ENCODE measurements at regions not wholly inside any gene's neighbourhood (a gene's known extent, or its start where the extent isn't known, plus 50 kb on each side); places are given as distances from the start of the nearest gene placed in this dataset.

DNA sequence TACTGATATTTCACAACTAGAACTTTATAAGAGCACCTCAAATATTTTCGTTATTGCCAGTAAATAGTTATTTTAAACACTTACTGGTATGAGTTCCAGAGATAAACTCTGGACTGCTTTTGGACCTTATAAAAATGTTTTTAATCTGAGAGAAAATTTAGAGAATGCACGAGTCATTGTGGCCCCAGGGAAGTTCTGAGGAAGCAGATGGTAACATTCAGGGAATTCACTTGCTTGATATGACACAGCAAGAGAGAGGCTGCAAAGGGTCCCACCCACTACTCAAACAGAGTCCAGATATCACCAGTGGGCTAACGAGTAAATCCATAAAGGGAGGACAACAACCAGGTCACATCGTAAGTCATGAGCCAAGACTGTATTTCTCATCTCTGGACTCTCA is 526.8 kb downstream of the TDRD15 start:
- TF ChIP-seq TAF1 (IDR thresholded peaks at IDR 0.05; ENCODE audit: low read depth, low read length): no peak
- TF ChIP-seq POLR2A (IDR thresholded peaks at IDR 0.05; ENCODE audit: low read depth, low read length): no peak
- no peak for TF ChIP-seq POLR2AphosphoS5 (IDR thresholded peaks at IDR 0.05; ENCODE audit: low read depth, low read length)
